NCI-H1092 (cell line): ENCODE measurements at regions not wholly inside any gene's neighbourhood (a gene's known extent, or its start where the extent isn't known, plus 50 kb on each side); places are given as distances from the start of the nearest gene placed in this dataset.

Source experiments
- DNase-seq: peaks from one replicate; lab custom pipeline; 2025; lab: John Stamatoyannopoulos, UW

DNA sequence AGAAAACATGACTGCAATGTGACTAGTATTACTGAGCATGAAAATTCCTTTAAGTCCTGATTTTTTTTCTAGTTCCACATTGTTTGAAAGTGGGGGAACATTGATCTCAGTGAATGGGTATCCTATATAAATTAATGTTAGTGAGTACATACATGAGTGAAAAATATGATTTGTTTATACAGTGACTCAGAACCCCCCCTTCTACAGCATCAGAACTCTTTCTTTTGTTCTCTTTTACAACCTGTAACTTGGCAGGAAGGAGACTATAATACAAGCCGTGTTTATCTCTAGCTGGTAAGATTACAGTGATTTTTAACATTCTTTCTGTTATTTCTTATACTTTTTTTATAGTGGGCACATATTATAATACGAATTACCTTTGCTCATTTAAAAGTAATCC, 384.7 kb downstream of the PDCD6IP start:
- no peak for DNase-seq

DNA sequence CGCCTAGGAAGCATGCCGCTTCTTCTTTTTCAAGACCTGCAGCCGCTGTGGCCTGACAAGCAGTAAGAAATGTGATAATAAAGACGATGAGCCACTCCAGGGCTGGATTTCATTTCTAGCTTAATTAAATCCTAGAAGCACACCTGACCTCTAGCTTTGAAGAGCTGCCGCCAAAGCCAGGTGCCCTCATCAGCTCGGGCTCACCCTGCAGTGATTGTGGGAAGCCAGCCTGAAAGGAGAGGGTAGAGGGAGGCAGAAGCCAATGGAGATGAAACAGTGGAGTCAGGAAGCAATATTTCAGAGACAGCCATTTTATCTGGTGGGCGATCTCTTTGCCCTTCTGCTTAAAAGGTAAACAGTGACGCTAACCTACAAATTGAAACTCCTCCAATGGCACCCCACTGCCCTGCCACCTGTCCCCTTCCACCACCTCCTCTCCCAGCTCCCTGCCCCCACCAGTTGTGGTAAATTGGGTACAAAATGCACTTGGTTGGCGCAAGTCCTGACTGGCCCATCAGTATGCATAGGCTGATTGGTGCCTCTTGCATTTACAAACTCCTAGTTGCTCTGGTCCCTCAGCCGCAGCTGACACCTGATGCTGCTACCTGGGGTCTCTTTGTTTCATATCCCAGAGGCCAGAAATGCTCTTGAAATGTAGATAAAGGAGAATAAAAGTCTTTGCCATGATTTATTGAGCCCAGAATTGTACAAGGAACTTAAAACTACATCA, 385.3 kb downstream of the PDCD6IP start:
- peak; percentile 58 for DNase-seq

DNA sequence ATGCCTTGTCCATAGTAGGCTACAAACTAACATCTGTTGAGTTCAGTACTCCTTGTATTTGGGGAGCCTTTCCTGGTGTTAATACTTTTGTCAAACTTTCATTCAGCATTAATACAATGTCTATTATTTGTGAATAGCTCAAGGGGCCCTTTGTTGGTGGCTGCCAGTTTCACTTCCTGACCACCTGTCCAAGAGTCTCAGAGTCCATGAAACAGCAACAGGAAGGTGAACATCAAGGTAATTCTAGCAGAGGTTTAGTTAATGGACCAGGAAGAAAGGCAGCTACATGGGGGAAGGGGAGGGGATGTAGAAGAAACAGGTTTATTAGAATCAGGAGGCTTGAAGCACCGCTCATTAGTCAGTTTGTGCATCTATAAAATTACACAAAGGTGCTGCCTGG, 386.9 kb downstream of the PDCD6IP start:
- no peak for DNase-seq

DNA sequence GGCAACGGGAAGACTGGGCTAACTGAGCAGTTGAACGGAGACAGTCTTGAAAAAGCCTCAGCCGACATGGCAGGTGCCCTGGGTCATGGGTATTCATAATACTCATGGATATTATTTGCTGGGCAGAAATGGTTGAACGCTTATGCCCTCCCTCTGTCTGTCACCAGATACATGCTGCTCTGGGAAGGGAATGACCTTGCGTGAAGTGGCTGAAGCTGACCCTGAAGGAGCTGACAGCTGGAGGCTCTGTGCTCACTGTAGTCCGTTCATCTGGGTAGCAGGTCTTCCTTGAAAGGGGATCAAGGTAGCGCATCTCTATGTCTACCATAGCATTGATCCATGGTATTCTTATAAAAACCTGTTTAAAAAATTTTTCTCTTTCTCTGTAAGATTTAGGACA, 390.7 kb downstream of the PDCD6IP start:
- no peak for DNase-seq

DNA sequence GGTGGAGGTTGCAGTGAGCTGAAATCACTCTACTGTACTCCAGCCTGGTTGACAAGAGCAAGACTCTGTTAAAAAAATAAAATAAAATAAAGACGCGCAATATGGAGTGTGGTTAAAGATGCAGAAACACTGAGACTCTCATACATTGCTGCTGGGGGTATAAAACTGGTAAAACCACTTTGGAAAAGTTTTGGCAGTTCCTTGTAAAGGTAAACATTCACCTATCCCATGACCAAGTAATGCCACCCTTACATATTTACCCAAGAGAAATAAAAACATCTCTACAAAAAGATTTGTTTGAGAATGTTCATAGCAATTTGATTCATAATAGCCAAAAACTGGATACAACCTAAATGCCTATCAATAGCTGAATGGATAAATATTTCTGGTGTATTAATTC, 398.5 kb downstream of the PDCD6IP start:
- no peak for DNase-seq

DNA sequence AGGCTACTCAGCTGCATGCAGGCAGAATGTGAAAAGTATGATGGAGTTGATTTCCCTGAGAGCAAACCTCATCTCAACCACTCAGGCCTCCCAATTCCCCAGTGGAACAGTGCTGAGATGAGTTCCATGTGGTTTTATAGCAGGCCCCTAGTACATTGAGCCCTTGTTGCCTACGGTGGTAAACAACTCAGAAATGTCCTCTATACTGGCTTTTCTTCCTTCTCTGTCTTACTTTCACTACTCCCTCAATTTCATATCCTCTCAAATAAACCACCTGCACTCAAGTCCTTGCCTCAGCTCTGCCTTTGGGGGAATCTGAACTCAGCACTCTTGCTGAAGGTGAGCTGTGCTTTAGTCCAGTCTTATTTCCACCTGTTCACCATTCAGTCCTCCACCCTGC, 399.9 kb downstream of the PDCD6IP start:
- DNase-seq, result no peak

DNA sequence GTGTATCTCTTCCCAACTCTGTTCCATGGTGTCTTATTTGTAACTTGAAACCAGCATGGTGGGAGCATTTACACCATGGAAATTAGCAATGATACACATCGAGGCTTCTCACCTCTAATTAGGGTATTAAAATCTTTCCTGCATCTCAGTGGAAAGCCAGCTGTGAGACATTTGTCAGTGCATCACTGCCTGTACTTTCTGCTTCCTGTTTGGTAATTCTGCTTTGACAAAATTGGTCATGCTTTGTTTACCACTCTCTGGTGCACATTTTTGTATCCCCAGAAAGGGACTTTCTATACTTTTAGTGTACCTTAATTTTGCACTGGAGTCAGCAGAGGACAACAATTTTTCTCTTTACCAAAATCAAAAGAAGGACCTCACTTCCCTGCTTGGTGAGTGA, 402.1 kb downstream of the PDCD6IP start:
- DNase-seq, result no peak

DNA sequence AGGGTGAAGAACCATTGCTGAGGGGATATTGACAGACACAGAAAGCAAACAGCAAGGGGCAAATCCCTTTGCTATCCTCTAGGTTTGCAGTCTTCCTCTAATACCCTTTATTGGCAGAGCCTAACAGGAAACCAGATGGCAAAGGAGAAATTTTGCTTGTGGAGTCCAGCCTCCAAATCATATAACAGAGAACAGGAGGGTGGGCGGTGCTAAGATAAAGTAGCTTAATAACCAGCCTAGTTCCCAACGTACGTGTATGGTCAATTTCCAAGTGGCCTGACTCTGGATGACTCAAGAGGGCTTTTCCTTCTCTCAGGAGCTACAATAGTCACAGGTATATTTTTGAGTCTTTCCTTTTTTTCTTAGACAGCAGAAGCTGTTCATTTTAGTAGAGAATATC, 404.5 kb downstream of the PDCD6IP start:
- DNase-seq, result no peak

DNA sequence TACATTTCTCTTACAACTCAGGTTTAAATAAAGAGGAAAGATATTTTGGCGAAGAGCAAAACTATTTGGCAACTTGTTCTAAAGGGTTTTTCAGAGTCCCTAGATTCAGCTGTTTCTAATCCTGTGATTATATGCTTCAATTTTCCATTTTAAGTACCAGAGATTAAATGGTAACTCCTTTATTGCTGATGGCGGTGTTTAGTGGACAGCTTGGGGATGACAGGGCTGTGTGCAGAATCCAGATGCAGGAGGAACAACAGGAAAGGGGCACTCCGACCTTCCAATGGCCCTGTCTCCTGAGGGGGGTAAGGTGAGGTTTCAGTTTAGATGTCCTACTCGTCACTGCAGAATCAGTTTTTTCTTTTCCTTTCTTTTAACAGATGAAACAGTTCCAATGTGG, 405.0 kb downstream of the PDCD6IP start:
- DNase-seq, result no peak

DNA sequence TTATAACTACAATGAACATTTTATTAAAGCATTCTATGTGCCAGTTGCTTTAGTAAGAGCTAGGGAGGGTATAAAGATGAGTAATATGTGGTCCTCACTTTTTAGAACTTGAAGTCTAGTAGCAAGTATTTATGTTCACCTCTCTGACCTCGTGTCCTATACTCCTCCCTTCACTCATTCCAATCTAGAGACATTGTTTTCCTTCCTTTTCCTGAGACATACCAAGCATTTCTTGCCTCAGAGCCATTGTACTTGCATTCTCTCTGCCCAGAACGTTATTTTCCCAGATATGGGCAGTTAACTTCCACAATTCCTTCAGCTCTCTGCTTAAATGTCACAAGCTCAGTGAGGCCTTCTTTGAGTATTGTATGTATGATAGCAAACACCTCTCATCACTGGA, 408.6 kb downstream of the PDCD6IP start:
- no peak for DNase-seq

DNA sequence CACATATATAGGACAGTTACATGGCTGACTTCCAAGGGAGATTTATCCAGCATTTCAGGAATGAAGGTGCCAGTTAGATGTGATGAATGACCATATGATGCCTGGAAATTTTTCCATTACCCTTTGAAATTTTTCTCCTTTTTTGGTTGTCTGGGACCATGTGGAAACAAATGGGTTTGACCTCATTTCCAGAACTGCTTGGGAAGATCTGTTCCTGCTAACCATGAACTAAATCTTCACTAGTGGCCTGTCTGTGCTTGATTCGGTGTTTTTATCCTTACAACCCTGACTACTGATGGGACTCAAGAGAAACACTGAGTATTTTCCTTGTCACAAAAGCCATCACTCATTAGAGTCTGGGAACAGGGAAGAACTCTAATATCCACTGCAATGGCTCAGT, 409.4 kb downstream of the PDCD6IP start:
- DNase-seq, result no peak

DNA sequence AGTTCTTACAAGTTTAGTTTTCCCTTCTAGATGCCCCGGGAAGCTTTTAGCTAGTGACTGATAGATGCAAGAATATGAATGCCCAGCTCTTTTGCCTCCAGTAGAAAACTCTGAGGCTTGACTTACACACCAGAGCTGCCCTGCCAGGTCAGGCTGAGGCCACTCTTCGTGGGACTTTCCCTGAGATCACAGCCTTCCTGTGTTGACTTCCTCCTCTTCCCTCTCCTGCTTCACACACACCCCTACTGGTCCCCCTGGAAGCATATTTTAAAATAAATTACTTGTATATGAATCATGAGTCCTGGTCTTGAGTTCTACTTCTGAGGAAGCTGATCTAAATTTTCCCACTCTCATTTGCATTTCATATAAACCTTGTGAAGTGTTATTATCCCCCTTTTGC, 413.7 kb downstream of the PDCD6IP start:
- DNase-seq, result no peak

DNA sequence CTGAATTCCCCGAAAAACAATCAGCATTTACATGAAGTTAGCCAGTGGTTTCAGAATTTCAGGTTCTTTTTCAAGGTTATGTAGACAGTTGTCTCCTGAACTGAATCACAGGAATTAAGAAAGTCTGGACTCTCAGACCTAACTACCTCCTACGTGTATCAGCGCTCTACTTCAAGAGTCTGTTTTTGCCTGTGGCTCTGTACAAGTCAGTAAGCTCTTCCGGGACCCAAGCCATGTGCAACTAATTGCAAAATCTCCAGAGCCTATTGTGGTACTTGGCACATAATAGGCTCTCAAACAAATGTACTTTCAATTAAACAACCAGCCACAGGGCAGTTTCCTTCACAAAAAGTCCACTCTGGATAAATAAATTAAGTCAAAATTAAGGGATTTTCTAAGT, 414.2 kb downstream of the PDCD6IP start:
- peak; percentile 4 for DNase-seq

DNA sequence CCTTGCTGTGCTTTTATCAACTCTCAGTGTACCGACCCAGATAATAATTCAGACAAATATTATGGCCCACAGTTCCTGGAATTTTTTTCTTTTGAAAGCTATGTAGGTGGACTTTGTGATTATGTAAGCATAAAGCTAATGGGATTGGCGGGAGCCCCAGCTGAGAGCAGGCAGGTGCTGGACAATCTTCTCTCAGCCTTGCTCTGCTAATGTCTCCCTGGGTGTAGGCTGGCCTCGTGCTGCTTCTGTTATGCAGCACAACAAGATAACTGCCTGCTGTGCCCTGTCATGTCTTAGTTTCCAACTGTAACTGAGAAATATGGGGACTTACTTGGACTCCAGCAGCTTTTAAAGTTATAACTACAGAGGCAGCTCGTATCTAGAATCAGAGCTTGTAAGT, 415.0 kb downstream of the PDCD6IP start:
- peak; percentile 18 for DNase-seq

DNA sequence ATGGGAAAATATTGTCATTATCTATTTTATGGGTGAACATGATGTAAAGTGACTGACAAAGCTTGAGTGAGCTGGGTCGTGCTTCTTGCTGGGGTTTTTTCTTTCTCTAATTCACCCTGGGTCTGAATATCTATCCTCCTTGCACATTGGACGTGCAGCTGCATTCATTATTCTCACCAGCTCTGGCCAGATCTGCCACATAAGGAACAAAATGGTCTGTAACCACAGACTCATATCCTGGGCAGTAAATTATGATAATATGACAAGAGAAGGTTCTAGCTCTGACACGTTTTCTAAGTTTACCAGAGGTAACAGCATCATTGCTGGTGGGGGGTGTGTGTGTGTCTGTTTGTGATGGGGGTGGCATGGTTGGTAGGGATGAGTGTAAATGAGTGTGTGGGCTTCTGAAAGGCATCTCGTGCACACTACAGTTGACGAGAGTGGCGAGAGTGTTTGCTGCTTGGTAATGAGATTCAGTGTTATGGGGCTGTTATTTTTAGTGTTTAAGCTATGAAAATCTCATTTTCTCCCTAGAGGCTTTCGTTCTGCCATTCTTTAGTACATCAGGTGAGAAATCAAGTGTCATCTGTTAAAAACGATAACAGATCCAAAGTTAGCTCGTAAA, 418.4 kb downstream of the PDCD6IP start:
- no peak for DNase-seq

DNA sequence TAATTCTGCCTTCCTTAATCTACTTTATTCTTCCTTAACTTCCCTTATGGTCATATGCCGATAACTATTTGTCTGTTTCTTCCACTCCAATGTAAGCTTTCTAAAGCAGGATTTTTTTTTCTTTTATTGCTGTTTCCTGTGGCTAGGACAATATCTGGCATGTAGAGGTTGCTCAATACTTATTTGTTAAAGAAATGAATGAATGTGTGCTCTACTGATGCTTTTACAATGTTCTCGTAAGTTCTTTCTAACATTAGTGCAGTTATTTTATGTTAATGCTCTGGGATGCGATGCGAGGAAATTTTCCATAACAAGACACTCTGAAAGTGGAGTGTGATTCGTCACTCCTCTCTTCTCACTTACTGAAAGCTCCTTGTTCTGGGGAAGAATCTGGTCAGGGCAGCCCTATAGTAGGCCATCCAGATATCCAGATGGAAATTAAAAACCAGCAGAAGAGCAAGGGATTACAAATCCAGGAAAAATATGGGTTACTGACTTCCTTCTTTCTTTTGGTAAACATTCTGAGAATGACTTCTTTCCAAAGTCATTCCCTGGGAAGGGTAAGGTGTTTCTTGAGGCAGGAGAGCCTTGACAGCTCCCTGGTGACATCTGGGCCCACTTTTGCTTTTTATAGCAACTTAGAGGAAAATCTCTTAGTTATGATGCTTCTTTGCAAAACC, 420.4 kb downstream of the PDCD6IP start:
- DNase-seq, result no peak

DNA sequence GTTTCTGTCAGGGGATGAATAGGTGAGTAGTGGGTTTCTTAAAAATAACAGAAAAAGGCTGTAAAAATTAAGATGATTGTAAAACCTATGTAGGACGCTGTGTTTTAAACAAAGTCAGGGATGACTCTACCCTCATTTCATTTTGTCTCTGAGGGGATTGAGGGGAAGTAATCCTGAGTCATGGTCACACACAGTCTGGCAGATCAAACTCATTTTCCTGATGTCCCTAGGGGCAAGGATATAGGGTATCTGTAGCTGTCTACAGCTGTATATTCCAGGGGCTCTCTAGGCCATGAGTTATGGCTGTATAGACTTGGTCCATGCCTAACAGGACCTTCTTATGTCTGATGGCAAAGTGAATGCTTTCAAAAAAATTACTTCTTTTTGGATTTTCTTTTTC, 421.1 kb downstream of the PDCD6IP start:
- DNase-seq, result no peak

DNA sequence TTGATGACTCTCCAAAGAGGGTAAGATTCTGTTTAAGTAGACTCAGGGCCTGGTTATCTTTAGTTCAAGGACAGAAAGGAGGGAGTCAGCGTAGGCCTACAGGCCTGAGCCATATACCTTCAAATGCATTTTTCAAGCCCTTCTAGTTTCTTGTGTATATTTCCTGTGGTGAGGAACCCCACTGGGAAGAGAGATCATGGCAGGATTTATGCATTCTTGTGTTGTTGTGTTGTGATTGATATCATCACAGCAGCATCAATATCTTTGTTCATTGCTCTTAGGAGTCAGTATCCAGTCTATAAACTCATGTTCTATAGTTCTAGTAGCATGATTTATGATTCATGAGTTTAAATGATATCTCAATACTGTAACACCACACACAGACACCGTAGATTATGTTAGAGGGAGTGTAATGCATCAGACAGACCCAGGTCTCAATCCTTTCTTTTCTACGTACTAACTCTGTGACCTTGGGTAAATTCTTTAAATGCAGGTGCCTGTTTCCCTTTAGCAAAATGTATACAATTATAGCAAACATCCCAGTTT, 427.5 kb downstream of the PDCD6IP start:
- no peak for DNase-seq

DNA sequence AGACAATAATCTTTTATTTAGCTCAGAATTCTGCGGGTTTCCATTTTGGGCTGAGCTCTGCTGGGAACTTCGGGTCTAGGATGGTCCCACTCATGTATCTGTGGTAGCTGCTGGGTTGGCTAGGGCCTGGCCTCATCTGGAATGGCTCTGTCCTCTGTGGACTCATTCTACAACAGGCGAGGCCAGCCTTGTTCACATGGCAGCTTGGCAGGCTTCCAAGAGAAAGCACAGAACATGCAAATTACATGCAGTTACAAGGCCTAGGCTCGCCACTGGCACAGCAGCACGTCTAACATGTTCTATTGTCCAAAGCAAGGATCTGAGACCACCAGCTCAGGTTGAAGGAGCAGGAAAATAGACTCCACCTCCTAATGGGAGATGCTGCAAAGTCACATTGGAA, 431.4 kb downstream of the PDCD6IP start:
- DNase-seq, result no peak

DNA sequence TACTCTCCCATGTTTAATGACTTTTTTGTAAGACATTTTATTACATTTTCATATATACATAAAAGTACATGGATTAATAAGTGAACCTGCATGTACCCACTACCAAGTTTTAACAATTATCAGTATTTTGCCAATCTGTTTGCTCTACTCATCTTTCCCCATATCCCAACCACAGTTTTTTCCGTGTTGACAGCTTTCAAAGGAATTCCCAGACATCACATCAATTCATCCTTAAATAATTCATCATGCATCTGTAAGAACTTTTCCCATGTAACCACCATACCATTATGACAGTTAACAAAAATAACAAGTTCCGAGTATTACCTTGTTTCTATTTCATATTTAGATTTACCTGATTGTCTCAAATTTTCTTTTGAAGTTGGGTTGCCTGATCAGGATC, 436.7 kb downstream of the PDCD6IP start:
- no peak for DNase-seq

DNA sequence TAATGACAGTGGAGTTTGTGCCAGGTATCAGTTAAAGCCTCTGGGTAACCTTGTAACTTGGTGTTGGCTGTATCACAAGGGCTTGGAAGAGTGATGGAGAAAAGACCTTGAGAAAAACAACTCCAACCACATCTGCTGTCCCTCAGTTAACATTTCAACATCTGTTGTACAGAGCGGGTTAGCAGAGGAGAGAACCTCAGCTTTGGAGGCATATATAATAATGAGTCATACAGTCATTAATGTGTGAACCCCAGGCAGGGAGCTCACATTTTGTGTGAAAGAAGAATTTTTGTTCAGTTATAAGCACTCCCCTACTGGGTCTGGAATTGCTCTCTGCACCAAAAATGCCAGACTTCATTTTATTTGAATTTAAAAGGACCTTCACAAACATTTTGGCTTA, 439.5 kb downstream of the PDCD6IP start:
- no peak for DNase-seq

DNA sequence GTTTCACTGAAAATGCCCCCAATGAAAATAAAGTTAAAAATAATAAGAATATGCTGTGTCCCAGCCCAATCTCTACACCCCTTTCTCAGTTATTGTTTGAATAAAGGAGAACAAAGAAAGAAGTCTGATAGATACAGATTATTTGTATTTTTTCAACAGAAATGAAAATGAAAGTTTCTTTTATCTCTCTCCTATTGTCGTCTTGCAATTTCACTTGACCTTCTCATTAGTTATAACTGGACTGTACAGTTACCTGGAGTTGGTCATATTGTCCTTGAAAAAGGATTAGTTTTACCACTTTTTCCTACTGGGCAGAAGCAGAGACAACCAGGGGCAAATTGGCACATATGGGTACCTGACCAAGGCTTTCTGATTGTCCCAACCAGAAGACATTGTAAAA, 440.0 kb downstream of the PDCD6IP start:
- no peak for DNase-seq

DNA sequence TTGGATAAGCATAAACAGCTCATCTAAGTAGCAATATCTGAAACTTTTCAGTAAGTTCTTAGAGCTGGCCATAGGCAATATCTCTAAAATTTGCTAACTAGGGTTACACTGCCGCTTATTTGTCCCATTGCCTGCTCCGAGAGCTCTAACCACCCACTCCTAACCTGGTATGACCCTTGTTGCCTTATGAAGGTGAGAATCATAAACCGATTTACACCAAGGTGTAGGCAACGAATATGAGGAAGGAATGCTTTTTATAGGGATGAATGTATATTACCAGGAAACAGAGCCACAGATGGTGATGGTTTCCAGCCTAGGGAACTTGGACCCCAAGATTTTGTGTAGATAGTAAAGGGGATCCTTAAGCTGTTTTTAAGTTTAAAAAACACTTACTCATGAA, 440.9 kb downstream of the PDCD6IP start:
- no peak for DNase-seq
